ENCODE measurements at regions not wholly inside any gene's neighbourhood (a gene's known extent, or its start where the extent isn't known, plus 50 kb on each side); places are given as distances from the start of the nearest gene placed in this dataset.

DNA sequence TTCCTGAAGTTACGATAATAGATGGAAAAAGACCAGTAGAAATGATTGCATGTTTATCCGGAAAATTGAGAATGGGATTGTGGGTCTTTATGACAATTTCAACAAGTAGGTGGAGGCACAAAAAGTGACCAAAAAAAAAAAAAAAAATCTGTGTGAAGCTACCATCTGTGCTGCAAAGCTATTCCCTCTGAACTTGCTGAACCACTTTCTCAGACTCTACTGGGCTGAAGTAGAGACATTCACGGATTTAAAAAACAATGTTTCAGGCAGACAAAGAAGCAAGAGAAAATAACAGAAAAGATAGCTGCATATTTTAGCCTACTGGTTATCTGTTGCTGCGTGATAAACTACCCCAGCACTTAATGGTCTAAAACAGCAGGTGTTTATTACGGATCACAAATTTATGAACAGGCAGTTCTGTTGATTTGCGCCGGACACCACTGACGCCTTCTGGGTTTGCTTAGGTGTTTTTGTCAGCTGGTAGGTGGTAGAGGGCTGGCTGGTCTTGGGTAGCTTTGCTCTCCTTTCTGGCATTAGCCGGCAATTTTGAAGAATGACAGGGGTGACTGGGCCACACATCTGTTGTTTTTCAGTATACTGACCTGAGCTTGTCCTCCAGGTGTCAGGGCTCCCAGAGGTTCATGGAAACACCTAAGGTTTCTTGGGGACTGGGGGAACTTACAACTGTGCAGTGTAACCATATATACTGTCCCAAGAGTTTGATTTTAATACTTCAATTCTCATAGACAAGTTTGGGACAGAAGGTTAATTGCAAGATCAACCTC, 665.1 kb downstream of the CCSER2 start:
- H3K9me3 ChIP-seq (ENCODE audit: low read depth, low read length, poor library complexity, severe bottlenecking): no peaks in the 10 kb centered on the region
- TF ChIP-seq EZH2 (IDR thresholded peaks at IDR 0.05; ENCODE audit: borderline replicate concordance, low read depth, low read length, poor library complexity, severe bottlenecking): no peak
- TF ChIP-seq, protein P1, sequence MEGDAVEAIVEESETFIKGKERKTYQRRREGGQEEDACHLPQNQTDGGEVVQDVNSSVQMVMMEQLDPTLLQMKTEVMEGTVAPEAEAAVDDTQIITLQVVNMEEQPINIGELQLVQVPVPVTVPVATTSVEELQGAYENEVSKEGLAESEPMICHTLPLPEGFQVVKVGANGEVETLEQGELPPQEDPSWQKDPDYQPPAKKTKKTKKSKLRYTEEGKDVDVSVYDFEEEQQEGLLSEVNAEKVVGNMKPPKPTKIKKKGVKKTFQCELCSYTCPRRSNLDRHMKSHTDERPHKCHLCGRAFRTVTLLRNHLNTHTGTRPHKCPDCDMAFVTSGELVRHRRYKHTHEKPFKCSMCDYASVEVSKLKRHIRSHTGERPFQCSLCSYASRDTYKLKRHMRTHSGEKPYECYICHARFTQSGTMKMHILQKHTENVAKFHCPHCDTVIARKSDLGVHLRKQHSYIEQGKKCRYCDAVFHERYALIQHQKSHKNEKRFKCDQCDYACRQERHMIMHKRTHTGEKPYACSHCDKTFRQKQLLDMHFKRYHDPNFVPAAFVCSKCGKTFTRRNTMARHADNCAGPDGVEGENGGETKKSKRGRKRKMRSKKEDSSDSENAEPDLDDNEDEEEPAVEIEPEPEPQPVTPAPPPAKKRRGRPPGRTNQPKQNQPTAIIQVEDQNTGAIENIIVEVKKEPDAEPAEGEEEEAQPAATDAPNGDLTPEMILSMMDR (conservative IDR thresholded peaks at IDR 0.05; ENCODE audit: low read depth, low read length): no peak
- CTCF ChIA-PET: no interaction called here
- no peak overlapping the region for H3K27ac ChIP-seq (ENCODE audit: low read depth, low read length, poor library complexity, severe bottlenecking)
- no peak for DNase-seq (ENCODE audit: low spot score)
- BruUV-seq (replicated peaks): no TSS peak
- no peak overlapping the region for H3K4me3 ChIP-seq (ENCODE audit: low read depth, low read length, poor library complexity, severe bottlenecking)
- POLR2A ChIA-PET (ENCODE audit: low non-redundant PET): no interaction called here
- H3K27me3 ChIP-seq (replicated peaks; ENCODE audit: insufficient read depth, low read depth, low read length, poor library complexity): no peaks in the 10 kb centered on the region
- intact Hi-C loops (cut with micrococcal nuclease; ENCODE audit: unreplicated experiment): no loop called here
- H3K36me3 ChIP-seq (ENCODE audit: insufficient read depth, low read length, poor library complexity, severe bottlenecking): no peaks in the 10 kb centered on the region
- H3K4me1 ChIP-seq (ENCODE audit: insufficient read depth, low read length, poor library complexity, severe bottlenecking): no peaks in the 10 kb centered on the region

DNA sequence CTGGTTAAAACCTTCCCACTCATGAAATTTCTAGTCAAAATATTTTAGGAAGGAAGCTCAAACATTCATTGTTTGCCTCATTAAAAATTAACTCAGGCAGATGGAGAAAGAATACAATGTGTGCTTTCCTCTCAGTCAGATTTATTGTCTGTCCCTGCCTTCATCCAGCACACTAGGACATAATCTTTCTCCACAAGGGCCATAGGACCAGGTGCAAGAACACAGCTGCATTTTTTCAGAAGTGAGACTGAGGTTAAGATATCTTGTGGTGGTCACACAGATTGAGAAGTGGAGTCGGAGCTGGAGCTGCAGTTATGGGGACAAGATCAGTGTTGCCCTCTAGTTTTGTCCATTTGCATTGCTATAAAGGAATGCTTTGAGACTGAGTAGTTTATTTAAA, 666.3 kb downstream of the CCSER2 start:
- no peaks in the 10 kb centered on the region for H3K9me3 ChIP-seq (ENCODE audit: low read depth, low read length, poor library complexity, severe bottlenecking)
- DNase-seq (ENCODE audit: low spot score): no peak
- no peaks in the 10 kb centered on the region for H3K4me1 ChIP-seq (ENCODE audit: insufficient read depth, low read length, poor library complexity, severe bottlenecking)
- no TSS peak for BruUV-seq (replicated peaks)
- H3K27me3 ChIP-seq (replicated peaks; ENCODE audit: insufficient read depth, low read depth, low read length, poor library complexity): no peaks in the 10 kb centered on the region
- no peaks in the 10 kb centered on the region for H3K36me3 ChIP-seq (ENCODE audit: insufficient read depth, low read length, poor library complexity, severe bottlenecking)
- TF ChIP-seq, protein P1 (conservative IDR thresholded peaks at IDR 0.05; ENCODE audit: low read depth, low read length): no peak
- TF ChIP-seq EZH2 (IDR thresholded peaks at IDR 0.05; ENCODE audit: borderline replicate concordance, low read depth, low read length, poor library complexity, severe bottlenecking): no peak
- no peak overlapping the region for H3K4me3 ChIP-seq (ENCODE audit: low read depth, low read length, poor library complexity, severe bottlenecking)
- intact Hi-C loops (cut with micrococcal nuclease; ENCODE audit: unreplicated experiment): no loop called here
- ChIA-PET POLR2A (ENCODE audit: low non-redundant PET) (no interaction called here), CTCF (no interaction called here)
- no peak overlapping the region for H3K27ac ChIP-seq (ENCODE audit: low read depth, low read length, poor library complexity, severe bottlenecking)

DNA sequence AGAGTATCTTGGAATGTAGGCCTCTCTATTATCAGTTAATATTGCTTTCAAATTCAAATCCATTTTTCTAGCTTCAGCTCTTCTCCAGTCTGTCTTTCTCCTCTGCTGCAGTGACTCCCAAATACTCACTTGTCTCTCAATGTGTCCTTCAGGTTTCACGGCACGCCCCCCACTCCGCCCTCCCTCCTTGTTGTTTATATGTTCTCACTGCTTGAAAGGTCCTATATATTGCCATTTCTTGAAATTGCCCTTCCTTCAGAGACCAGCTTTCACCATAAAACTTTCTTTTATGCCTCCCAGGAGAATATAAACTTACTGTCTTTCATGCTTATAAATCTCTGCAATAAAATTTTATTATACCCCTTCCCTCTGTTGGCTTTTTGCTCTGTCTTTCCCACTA, 668.2 kb downstream of the CCSER2 start:
- TF ChIP-seq, protein P1 (conservative IDR thresholded peaks at IDR 0.05; ENCODE audit: low read depth, low read length): no peak
- TF ChIP-seq EZH2 (IDR thresholded peaks at IDR 0.05; ENCODE audit: borderline replicate concordance, low read depth, low read length, poor library complexity, severe bottlenecking): no peak
- POLR2A ChIA-PET (ENCODE audit: low non-redundant PET): no interaction called here
- no TSS peak for BruUV-seq (replicated peaks)
- H3K27me3 ChIP-seq (replicated peaks; ENCODE audit: insufficient read depth, low read depth, low read length, poor library complexity): no peaks in the 10 kb centered on the region
- no peak overlapping the region for H3K4me3 ChIP-seq (ENCODE audit: low read depth, low read length, poor library complexity, severe bottlenecking)
- no peak overlapping the region for H3K27ac ChIP-seq (ENCODE audit: low read depth, low read length, poor library complexity, severe bottlenecking)
- no peaks in the 10 kb centered on the region for H3K4me1 ChIP-seq (ENCODE audit: insufficient read depth, low read length, poor library complexity, severe bottlenecking)
- CTCF ChIA-PET: no interaction called here
- no peaks in the 10 kb centered on the region for H3K36me3 ChIP-seq (ENCODE audit: insufficient read depth, low read length, poor library complexity, severe bottlenecking)
- DNase-seq (ENCODE audit: low spot score): no peak
- intact Hi-C loops (cut with micrococcal nuclease; ENCODE audit: unreplicated experiment): no loop called here
- H3K9me3 ChIP-seq (ENCODE audit: low read depth, low read length, poor library complexity, severe bottlenecking): no peaks in the 10 kb centered on the region
